Chondrocyte (in vitro differentiated cells): ENCODE measurements at regions not wholly inside any gene's neighbourhood (a gene's known extent, or its start where the extent isn't known, plus 50 kb on each side); places are given as distances from the start of the nearest gene placed in this dataset.
"Not testable (repeated sequence)": the region's sequence is repeated elsewhere in the genome, so short reads cannot be mapped to it uniquely, and the experiment has no call there.

Experiments
- DNase-seq: peaks from one replicate; pipeline ENCODE4 v3.0.0; 2021; ENCODE audit warnings: mixed read lengths, low spot score
- H3K27ac Mint-ChIP-seq: one replicate; pipeline ENCODE4 v1.8.0; 2021; ENCODE audit warnings: mild to moderate bottlenecking, moderate library complexity, mixed read lengths; ENCODE audit not compliant: unreplicated experiment
- H3K27me3 Mint-ChIP-seq: 2 replicates; pipeline ENCODE4 v1.8.0; 2021; ENCODE audit warnings: low read depth, mixed read lengths
- H3K36me3 Mint-ChIP-seq: 2 replicates; pipeline ENCODE4 v1.8.0; 2021; ENCODE audit warnings: low read depth, mixed read lengths
- H3K4me1 Mint-ChIP-seq: 2 replicates; pipeline ENCODE4 v1.8.0; 2021; ENCODE audit warnings: low read depth, mild to moderate bottlenecking, mixed read lengths
- H3K4me3 Mint-ChIP-seq: one replicate; pipeline ENCODE4 v1.8.0; 2021; ENCODE audit warnings: mild to moderate bottlenecking, moderate library complexity, mixed read lengths; ENCODE audit not compliant: unreplicated experiment
- H3K9me3 Mint-ChIP-seq: 2 replicates; pipeline ENCODE4 v1.8.0; 2021; ENCODE audit warnings: low read depth, mixed read lengths
- CTCF ChIP-seq: fragments of 200-600 bp; sonication (generic); IDR thresholded peaks from 2 replicates; pipeline ENCODE4 v1.5.0; 2021; ENCODE audit warnings: antibody characterized with exemption, mild to moderate bottlenecking, moderate library complexity

DNA sequence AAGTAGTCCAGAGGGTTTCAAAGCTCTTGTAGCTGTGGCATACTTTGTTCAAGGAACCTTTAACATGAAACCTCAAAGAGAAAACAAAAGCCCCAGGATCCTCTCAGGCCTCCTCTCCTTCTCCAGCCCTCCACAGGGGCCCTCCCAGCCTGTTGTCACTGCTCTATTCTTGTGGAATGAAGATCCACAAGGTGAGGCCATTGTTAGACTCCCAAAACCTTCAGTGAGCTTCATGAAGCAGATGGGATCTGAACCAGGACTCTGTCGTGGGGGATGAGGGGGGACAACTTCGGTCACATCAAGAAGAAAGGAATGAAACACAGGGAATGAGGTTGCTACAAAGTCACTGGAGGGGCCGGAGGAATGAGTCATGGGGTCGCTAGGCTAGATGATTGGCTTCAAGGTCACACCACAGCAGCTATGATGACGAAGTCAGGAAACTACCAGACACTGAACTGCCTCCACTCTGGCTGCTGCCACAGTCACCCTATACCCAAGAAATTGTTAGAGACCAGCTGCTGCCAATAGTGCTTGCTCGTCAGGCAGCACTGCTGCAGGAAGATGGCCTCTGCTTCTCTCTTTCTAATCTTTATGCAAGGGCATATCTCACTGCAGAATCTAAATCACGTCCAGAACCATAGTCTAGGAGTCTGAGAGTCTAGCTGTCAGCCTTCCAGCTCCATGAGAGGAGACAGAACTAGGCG lies 208.8 kb downstream of the HIBADH start:
- TF ChIP-seq CTCF = no peak
- no peaks in the 10 kb centered on the region for H3K4me1 Mint-ChIP-seq
- DNase-seq = no peak
- H3K9me3 Mint-ChIP-seq = no peaks in the 10 kb centered on the region
- no peak overlapping the region for H3K27ac Mint-ChIP-seq
- no peak overlapping the region for H3K4me3 Mint-ChIP-seq
- H3K27me3 Mint-ChIP-seq = peaks cover 12% of the 10 kb centered on the region
- H3K36me3 Mint-ChIP-seq = no peaks in the 10 kb centered on the region

DNA sequence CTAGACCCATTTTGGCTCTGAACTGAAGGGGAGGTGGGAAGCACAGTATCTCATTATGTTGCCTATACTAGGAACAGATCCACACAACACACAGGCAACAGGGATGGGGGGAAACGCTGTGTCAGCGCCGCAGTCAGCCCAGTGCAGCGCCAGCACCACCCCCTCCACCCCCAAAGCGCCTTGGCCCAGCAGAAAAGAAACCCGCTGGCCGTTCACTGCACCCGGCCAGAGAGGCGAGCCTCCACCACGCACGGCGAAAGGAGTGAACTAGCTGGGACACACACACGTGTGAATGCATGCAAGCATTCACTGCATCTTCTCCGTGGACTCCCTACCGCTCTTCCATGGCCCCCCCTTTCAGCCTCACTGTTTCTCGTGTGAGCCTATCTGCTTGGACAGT lies 205.6 kb downstream of the HIBADH start:
- not testable (repeated sequence) for H3K9me3 Mint-ChIP-seq, H3K36me3 Mint-ChIP-seq, H3K27me3 Mint-ChIP-seq, H3K4me3 Mint-ChIP-seq, H3K4me1 Mint-ChIP-seq, DNase-seq, H3K27ac Mint-ChIP-seq

- not testable (repeated sequence) for H3K4me3 Mint-ChIP-seq, H3K4me1 Mint-ChIP-seq, H3K9me3 Mint-ChIP-seq, H3K27me3 Mint-ChIP-seq, H3K36me3 Mint-ChIP-seq, DNase-seq, H3K27ac Mint-ChIP-seq
Observed at GRCh38 chr7:27457603-27458565, 204.8 kb downstream of the HIBADH start.

DNA sequence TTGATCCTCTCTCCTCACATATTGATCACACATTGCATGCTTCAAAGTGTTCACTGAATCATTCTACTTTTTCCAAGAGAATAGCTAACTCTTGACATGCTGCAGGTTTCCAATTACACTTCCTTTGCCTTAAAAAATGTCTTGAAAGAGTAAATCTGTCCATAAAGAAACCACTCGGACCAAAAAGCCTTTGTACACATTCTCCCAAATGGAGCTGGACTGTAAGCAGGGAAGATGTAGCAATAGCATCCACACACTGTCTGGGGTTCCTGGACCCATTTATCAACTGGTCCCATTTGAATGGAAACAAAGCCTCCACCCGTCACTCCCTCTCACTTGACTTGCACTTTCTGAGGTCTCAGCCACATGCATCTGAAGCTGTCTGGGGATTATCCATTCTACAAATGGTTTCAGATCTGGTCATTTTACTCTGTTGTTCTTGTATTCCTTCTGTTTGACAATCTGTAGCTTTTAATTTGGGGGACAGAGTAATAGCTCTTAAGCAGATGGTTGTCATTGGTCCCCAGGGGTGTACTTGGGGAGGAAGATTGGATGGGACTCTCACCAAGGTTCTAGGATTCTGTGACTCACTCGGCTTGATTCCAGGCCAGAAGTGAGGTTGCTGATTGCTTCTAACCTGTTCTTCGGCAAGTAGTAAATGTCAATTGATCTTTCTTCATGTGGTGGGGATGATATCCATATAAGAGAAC lies 203.5 kb downstream of the HIBADH start:
- Mint-ChIP-seq H3K36me3 (no peaks in the 10 kb centered on the region), H3K4me1 (no peaks in the 10 kb centered on the region), H3K27ac (no peak overlapping the region), H3K27me3 (peaks cover 11% of the 10 kb centered on the region), H3K4me3 (no peak overlapping the region), H3K9me3 (no peaks in the 10 kb centered on the region)
- no peak for DNase-seq
- TF ChIP-seq CTCF = no peak

DNA sequence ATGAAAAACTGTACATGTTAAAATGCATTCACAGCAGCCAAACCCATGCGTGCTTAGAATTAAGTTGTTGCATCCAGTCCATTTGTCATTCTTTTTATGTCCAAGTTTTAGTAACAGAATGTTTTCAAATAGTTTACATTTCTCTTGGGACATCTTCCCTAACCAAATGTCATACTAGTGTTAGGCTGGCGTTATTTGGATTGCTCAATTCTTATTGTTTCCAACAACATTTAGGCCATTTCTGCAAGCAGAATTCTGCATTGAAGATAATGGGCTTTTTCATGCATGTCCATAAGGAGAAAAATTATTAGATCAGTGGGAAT lies 203.0 kb downstream of the HIBADH start:
- TF ChIP-seq CTCF = no peak
- H3K4me1 Mint-ChIP-seq = no peaks in the 10 kb centered on the region

DNA sequence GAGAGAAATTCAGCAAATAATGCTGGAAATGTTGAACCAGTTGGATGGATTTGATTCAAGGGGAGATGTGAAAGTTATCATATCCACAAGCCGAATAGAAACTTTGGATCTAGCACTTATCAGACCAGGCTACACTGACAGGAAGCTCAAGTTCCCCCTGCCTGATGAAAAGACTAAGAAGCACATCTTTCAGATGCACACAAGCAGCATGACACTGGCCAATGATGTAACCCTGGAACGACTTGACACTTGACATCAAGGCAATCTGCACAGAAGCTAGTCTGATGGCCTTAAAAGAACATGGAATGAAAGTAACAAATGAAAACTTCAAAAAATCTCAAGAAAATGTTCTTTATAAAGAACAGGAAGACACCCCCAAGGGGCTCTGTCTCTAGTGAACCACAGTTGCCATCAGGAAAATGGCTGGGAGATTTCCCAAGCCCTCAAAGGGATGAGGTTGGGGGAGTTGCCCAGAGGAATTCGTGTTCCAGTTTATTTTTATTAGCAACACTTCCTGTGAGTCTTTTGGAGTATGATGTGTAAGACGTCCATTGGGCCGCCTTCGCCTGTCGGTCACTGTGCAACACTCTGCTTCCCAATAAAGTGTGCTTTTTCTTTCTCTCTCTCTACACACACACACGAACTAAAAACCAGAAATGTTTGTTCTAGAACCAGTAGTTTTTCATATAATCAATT lies 200.0 kb downstream of the HIBADH start:
- Mint-ChIP-seq H3K9me3 (no peaks in the 10 kb centered on the region), H3K36me3 (no peaks in the 10 kb centered on the region), H3K4me3 (no peak overlapping the region), H3K27me3 (peaks cover 30% of the 10 kb centered on the region), H3K4me1 (no peaks in the 10 kb centered on the region), H3K27ac (no peak overlapping the region)
- no peak for TF ChIP-seq CTCF
- no peak for DNase-seq

More for the DNA sequence above, 203.0 kb downstream of the HIBADH start:
- Mint-ChIP-seq H3K4me3 (no peak overlapping the region), H3K9me3 (no peaks in the 10 kb centered on the region), H3K27me3 (peaks cover 12% of the 10 kb centered on the region), H3K27ac (no peak overlapping the region), H3K36me3 (no peaks in the 10 kb centered on the region)
- DNase-seq = no peak
